OCI-LY1 (cell line): ENCODE measurements at regions not wholly inside any gene's neighbourhood (a gene's known extent, or its start where the extent isn't known, plus 50 kb on each side); places are given as distances from the start of the nearest gene placed in this dataset.

ENCODE experiments used
- EZH2 ChIP-seq: fragments of 200-600 bp; sonication (generic), shearing (Covaris generic); IDR thresholded peaks from 2 replicates; pipeline ENCODE4 v1.8.0; 2017; ENCODE audit warnings: borderline replicate concordance, mixed run types, mild to moderate bottlenecking, antibody characterized with exemption, low read length, moderate library complexity, mixed read lengths
- TF ChIP-seq, protein P1 (sequence below): fragments of 200-600 bp; sonication (generic), shearing (Covaris generic); IDR thresholded peaks from 2 replicates; pipeline ENCODE4 v1.5.1; 2017; ENCODE audit warnings: mild to moderate bottlenecking, antibody characterized with exemption, low read length, moderate library complexity, mixed read lengths

GRCh38 chr7:16065939-16066338 lies 355.4 kb downstream of the CRPPA start:
- TF ChIP-seq, protein P1, sequence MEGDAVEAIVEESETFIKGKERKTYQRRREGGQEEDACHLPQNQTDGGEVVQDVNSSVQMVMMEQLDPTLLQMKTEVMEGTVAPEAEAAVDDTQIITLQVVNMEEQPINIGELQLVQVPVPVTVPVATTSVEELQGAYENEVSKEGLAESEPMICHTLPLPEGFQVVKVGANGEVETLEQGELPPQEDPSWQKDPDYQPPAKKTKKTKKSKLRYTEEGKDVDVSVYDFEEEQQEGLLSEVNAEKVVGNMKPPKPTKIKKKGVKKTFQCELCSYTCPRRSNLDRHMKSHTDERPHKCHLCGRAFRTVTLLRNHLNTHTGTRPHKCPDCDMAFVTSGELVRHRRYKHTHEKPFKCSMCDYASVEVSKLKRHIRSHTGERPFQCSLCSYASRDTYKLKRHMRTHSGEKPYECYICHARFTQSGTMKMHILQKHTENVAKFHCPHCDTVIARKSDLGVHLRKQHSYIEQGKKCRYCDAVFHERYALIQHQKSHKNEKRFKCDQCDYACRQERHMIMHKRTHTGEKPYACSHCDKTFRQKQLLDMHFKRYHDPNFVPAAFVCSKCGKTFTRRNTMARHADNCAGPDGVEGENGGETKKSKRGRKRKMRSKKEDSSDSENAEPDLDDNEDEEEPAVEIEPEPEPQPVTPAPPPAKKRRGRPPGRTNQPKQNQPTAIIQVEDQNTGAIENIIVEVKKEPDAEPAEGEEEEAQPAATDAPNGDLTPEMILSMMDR: no peak
- TF ChIP-seq EZH2: no peak
